ENCODE measurements at regions not wholly inside any gene's neighbourhood (a gene's known extent, or its start where the extent isn't known, plus 50 kb on each side); places are given as distances from the start of the nearest gene placed in this dataset.

DNA sequence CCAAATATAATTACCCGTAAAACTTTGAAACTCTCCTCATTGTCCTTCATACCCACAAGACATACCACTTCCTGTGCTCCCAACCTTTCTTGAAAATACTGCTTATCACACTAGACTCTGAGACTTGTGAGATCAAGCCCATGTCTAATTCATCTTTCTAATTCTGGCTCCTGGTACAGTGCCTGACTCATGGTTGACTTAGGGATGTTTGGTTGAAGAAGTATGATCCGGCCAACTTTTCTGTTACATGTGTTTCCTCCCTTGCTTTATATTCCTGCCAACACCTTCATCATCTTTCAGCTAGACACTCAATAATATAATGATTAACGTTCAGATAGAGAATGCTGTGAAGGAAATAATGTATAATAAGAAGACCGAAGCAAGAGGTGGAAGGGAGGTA is 58.2 kb downstream of the MEX3B start:
- Mint-ChIP-seq H3K27ac (no peak overlapping the region), H3K9me3 (peaks cover 11% of the 10 kb centered on the region), H3K27me3 (peaks cover 19% of the 10 kb centered on the region), H3K4me3 (no peak overlapping the region), H3K36me3 (ENCODE audit: low read depth) (no peaks in the 10 kb centered on the region), H3K4me1 (ENCODE audit: low read depth) (no peaks in the 10 kb centered on the region)
- no peak for DNase-seq

DNA sequence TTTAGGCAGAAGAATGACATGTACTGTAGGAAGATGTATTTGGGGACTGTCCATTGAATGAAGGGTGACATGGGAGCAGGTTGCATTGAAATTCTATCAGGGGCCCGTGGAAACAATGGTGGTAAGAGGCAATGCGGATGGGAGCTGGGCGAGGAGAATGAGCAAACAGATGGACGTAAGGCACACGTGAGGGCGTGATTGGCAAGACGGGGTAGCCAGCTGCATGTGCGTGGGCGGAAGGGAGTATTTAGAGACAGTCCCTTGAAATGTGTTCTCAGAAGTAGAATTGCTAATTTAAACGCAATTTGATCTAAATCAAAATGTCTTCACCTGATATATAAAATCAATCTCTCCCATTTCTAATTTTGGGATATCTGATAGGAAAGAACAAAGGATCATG is 62.3 kb downstream of the MEX3B start:
- H3K36me3 Mint-ChIP-seq (ENCODE audit: low read depth): no peaks in the 10 kb centered on the region
- no peak overlapping the region for H3K4me3 Mint-ChIP-seq
- no peak overlapping the region for H3K27ac Mint-ChIP-seq
- no peaks in the 10 kb centered on the region for H3K9me3 Mint-ChIP-seq
- no peaks in the 10 kb centered on the region for H3K4me1 Mint-ChIP-seq (ENCODE audit: low read depth)
- H3K27me3 Mint-ChIP-seq: peaks cover 10% of the 10 kb centered on the region
- DNase-seq: no peak

DNA sequence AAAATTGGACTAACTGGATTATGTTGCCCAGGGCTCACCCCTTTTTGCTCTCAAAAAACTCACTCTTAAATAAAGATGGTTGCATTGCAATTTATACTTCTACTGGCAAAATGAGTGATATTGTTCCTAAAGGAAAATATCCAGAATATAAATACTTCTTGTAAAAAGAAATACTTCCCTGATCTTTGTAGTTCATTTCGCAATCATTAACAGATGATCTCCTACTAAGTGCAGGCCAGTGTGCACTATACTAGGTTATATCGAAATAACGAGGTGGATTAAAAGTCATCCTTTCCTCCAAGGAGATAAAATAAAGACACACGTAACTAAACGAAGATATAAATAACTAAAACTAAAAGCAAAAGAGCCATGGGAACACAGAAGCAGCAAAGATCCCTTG is 63.0 kb downstream of the MEX3B start:
- H3K9me3 Mint-ChIP-seq: peaks cover 4% of the 10 kb centered on the region
- H3K27me3 Mint-ChIP-seq: peaks cover 5% of the 10 kb centered on the region
- no peaks in the 10 kb centered on the region for H3K4me1 Mint-ChIP-seq (ENCODE audit: low read depth)
- H3K36me3 Mint-ChIP-seq (ENCODE audit: low read depth): no peaks in the 10 kb centered on the region
- no peak for DNase-seq
- H3K4me3 Mint-ChIP-seq: no peak overlapping the region
- no peak overlapping the region for H3K27ac Mint-ChIP-seq

DNA sequence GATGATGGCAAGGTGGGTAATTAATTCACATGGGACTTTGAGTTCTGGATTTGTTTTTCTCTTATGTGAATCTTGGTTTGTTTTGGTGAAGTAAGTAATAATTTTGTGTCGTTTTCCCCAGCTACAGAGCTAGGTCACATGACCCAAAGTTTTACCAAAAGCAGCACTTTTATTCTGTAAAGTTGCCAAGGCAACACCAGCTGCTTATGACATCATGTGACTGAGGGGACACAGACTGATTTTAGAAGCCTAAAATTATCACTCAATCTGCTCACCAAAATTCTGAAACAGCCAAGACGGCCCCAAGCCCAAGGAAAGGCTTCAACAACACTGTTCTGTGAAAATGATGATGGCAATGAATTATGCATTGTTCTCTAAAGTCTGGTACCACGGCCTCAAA is 63.9 kb downstream of the MEX3B start:
- Mint-ChIP-seq H3K4me1 (ENCODE audit: low read depth) (no peaks in the 10 kb centered on the region), H3K9me3 (peaks cover 11% of the 10 kb centered on the region), H3K36me3 (ENCODE audit: low read depth) (no peaks in the 10 kb centered on the region), H3K27ac (no peak overlapping the region), H3K4me3 (no peak overlapping the region), H3K27me3 (no peaks in the 10 kb centered on the region)
- DNase-seq: no peak

DNA sequence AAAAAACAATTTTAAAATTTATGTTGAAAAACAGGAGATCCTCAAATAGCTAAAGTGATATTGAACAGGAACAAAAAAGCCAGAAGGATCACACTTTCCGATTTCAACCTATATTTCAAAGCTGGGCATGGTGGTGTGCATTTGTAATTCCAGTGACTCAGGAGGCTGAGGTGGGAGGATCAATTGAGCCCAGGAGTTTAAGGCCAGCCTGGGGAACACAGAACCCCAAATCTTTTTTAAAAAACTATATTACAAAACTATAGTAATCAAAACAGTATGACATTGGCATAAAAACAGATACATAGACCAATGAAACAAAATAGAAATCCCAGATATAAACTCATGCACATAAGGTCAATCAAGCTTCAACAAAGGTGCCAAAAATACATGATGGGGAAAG is 68.4 kb downstream of the MEX3B start:
- DNase-seq: no peak
- Mint-ChIP-seq H3K4me3 (no peak overlapping the region), H3K9me3 (peaks cover 24% of the 10 kb centered on the region), H3K27me3 (no peaks in the 10 kb centered on the region), H3K36me3 (ENCODE audit: low read depth) (no peaks in the 10 kb centered on the region), H3K27ac (no peak overlapping the region), H3K4me1 (ENCODE audit: low read depth) (no peaks in the 10 kb centered on the region)

DNA sequence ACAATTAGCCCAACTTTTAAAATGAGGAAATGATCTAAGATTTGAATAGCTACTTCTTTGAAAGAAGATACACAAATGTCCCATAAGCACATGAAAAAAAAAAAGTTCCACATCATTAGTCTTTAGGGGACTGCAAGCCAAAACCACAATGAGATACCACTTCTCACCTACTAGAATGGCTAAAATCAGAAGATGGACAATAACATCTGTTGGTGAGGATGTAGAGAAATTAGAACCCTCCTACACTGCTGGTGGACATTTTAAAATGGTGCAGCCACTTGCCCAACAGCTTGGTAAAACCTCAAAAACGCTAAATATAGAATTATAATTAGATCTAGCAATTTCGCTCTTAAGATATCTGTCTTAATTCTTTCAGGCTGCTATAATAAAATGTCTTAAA is 77.1 kb downstream of the MEX3B start:
- H3K4me3 Mint-ChIP-seq: no peak overlapping the region
- H3K27me3 Mint-ChIP-seq: peaks cover 10% of the 10 kb centered on the region
- H3K9me3 Mint-ChIP-seq: peaks cover 6% of the 10 kb centered on the region
- DNase-seq: no peak
- H3K36me3 Mint-ChIP-seq (ENCODE audit: low read depth): no peaks in the 10 kb centered on the region
- H3K27ac Mint-ChIP-seq: no peak overlapping the region
- no peaks in the 10 kb centered on the region for H3K4me1 Mint-ChIP-seq (ENCODE audit: low read depth)

DNA sequence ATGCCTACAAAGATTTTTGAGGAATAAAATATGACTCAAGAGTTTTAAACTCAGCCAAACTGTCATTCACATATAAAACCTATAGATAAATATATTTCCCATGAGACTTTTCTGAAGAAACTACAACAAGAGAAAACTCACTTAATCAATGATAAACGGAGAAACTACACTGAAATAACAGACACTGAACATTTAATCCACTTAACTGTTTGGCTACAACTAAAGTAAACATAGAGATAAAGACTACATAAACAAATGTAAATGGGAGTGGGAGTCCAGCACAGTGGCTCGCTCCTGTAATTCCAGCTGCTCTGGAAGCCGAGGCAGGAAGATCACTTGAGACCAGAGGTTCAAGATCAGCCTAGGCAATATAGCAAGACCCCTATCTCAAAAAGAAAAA is 79.2 kb downstream of the MEX3B start:
- Mint-ChIP-seq H3K36me3 (ENCODE audit: low read depth) (no peaks in the 10 kb centered on the region), H3K4me3 (no peak overlapping the region), H3K9me3 (no peaks in the 10 kb centered on the region), H3K27me3 (peaks cover 22% of the 10 kb centered on the region), H3K27ac (no peak overlapping the region), H3K4me1 (ENCODE audit: low read depth) (no peaks in the 10 kb centered on the region)
- DNase-seq: no peak

DNA sequence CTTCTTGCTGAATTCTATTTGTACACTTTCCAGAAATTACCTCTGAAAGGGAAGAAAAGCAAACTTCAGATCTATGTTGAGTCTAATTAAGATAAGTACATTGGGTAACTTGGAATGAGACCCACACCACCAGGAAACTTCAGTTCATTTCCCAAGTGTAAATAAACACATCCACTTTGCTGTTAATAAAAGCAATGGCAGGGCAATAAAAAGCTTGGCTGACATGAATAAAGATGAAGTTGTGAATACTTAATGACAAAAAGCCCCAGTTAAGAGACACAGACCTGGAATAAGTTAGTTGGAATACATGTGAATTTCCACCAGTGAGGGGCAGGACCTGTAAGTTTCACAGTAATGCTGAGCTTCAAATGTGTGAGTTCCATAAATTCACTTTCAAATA is 83.3 kb downstream of the MEX3B start:
- Mint-ChIP-seq H3K4me1 (ENCODE audit: low read depth) (no peaks in the 10 kb centered on the region), H3K9me3 (no peaks in the 10 kb centered on the region), H3K27ac (no peak overlapping the region), H3K36me3 (ENCODE audit: low read depth) (no peaks in the 10 kb centered on the region), H3K4me3 (no peak overlapping the region), H3K27me3 (peaks cover 22% of the 10 kb centered on the region)
- DNase-seq: no peak

DNA sequence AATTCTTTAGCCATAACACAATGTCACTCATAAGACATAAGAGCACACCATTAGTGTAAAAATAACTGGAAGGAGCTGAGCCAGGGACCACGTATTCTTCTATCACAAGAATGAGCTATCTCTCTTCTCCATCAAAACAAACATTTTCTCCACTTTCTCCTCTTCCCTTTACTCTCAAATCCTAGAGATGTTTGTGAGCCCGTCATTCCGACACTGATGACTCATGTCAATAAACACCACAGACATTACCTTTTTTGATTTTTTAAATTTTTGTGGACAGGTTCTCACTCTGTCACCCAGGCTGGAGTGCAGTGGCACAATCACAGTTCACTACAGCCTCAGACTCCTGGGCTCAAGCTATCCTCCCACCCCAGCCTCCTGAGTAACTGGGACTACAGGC is 86.6 kb downstream of the MEX3B start:
- no peak for DNase-seq
- no peak overlapping the region for H3K27ac Mint-ChIP-seq
- no peaks in the 10 kb centered on the region for H3K36me3 Mint-ChIP-seq (ENCODE audit: low read depth)
- no peaks in the 10 kb centered on the region for H3K9me3 Mint-ChIP-seq
- H3K4me3 Mint-ChIP-seq: no peak overlapping the region
- H3K27me3 Mint-ChIP-seq: peaks cover 15% of the 10 kb centered on the region
- H3K4me1 Mint-ChIP-seq (ENCODE audit: low read depth): no peaks in the 10 kb centered on the region

DNA sequence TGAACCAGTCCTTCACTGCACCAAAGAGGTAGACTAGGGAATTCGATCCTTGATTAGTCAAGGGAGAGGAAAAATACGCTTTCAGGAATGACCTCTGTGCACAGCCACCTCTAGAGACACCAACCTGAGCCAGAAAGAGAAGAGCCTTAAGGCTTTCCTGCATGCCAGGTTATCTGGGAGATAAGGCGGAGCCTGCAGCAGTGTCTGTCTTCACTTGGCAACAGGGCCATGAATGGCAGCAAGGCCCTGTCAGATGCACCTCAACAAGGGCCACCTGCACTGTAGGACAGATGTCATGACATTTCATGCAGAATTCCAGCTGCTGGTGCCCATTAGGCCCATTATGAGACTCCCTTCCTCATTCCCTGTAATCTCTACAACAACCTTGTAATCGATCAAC is 88.1 kb downstream of the MEX3B start:
- no peak for DNase-seq

DNA sequence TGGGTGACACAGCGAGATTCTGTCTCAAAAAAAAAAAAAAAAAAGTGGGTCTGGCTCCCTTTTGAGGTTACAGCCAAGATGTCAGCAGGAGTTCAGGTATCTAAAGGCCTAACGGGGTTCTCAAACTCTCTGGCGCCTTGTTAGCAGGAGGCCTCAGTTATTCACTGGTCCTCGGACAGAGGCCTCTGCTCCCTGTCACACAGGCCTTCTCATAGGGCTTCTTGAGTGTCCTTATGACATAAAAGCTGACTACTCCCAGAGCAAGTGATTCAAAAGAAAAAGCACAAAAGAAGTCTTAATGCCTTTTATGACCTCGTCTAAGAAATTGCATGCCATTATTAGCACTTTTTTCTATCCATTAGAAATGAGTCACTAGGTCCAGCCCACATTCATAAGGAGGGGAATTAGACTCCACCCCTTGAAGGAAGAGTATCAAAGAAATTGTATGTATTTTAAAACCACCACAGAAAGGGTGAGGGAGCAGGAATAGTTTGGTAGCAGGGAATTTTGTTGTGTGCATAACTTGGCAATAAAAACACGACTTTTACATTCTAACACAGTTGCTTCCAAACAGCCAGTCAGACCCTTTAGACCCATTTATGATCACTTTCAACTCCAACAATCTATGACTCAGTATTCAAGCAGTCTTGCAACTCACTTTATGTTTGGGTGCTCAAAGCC is 90.3 kb downstream of the MEX3B start:
- Mint-ChIP-seq H3K4me3 (no peak overlapping the region), H3K36me3 (ENCODE audit: low read depth) (no peaks in the 10 kb centered on the region), H3K27me3 (no peaks in the 10 kb centered on the region), H3K9me3 (no peaks in the 10 kb centered on the region), H3K4me1 (ENCODE audit: low read depth) (no peaks in the 10 kb centered on the region), H3K27ac (no peak overlapping the region)
- no peak for DNase-seq

More for the DNA sequence above, 88.1 kb downstream of the MEX3B start:
- Mint-ChIP-seq H3K27me3 (peaks cover 4% of the 10 kb centered on the region), H3K4me1 (ENCODE audit: low read depth) (no peaks in the 10 kb centered on the region), H3K9me3 (no peaks in the 10 kb centered on the region), H3K36me3 (ENCODE audit: low read depth) (no peaks in the 10 kb centered on the region), H3K27ac (no peak overlapping the region), H3K4me3 (no peak overlapping the region)

DNA sequence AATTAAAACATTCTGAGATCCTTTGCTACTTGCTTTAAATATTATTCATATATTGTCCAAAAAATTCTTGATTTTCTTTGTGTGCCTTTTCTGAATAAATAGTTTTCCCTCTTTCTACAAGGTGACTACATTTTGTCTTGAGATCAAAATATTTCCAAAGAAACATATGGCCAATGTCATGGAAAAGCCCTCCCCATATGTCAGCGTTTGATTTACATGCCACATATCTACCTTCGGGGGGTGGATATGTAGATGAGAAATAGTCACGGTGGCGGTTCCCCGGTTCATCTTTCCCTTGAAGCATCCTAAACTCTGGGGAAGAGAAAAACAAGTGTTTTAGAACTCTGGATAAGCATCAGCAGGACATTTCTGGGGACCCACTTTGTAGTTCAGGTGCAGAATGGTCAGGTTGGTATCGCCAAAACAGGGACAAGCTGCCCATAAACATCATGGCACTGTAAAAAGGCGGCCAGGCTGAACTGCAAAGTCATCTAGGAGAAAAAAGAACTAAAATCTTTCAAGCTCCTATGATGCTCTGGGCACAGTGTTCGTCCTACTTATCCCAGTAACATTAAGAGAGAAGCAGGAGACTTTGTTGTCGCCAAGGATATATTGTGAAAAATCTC is 91.5 kb downstream of the MEX3B start:
- no peaks in the 10 kb centered on the region for H3K36me3 Mint-ChIP-seq (ENCODE audit: low read depth)

DNA sequence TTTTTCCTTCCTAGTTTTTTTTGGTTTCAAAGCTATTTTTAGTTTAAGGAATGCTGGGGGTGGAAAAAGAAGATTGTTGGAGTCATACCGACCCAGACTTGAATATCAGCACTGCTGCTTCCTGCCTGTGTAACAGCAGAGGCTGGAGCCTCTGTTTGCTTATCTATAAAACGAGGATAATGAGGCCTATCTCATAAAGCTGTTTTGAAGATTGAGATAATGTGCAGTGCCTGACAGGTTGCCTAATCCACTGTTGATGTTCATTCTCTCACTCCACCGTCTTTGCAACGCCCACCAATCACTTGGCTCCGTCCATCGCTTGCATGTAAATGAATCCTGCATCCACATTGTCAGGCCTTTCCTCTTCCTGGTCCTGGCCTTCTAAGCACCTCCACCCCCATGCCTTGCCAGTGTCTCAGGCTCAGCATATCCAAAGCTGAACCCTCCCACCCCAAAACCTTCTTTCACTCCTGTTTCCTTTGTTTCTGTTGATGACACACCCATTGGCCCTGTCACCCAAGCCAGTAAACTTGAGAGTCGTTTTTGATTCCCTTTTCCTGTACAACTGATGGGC is 94.9 kb downstream of the MEX3B start:
- Mint-ChIP-seq H3K4me3 (no peak overlapping the region), H3K9me3 (no peaks in the 10 kb centered on the region), H3K27me3 (peaks cover 4% of the 10 kb centered on the region), H3K36me3 (ENCODE audit: low read depth) (no peaks in the 10 kb centered on the region), H3K27ac (no peak overlapping the region), H3K4me1 (ENCODE audit: low read depth) (peaks cover 4% of the 10 kb centered on the region)
- no peak for DNase-seq

More for the DNA sequence above, 91.5 kb downstream of the MEX3B start:
- Mint-ChIP-seq H3K27me3 (no peaks in the 10 kb centered on the region), H3K4me1 (ENCODE audit: low read depth) (no peaks in the 10 kb centered on the region), H3K4me3 (no peak overlapping the region), H3K27ac (no peak overlapping the region), H3K9me3 (no peaks in the 10 kb centered on the region)
- no peak for DNase-seq

DNA sequence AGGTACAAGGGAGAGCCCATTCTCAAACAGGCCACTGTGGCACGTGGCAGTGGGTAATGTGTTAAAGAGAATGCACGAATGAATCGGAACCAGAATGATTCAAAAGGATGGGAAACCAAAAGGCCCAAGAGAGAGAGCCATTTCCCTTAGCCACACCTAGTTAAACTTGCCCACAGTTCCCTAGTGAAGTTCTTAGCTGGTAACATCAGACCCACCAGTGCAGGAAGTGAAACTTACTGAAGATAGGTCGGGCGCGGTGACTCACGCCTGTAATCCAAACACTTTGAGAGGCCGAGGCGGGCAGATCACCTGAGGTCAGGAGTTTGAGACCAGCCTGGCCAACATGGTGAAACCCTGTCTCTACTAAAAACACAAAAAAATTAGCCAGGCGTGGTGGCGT is 97.1 kb downstream of the MEX3B start:
- DNase-seq: no peak
- Mint-ChIP-seq H3K36me3 (ENCODE audit: low read depth) (no peaks in the 10 kb centered on the region), H3K27ac (no peak overlapping the region), H3K9me3 (no peaks in the 10 kb centered on the region), H3K4me3 (no peak overlapping the region), H3K27me3 (peaks cover 6% of the 10 kb centered on the region), H3K4me1 (ENCODE audit: low read depth) (peaks cover 4% of the 10 kb centered on the region)

DNA sequence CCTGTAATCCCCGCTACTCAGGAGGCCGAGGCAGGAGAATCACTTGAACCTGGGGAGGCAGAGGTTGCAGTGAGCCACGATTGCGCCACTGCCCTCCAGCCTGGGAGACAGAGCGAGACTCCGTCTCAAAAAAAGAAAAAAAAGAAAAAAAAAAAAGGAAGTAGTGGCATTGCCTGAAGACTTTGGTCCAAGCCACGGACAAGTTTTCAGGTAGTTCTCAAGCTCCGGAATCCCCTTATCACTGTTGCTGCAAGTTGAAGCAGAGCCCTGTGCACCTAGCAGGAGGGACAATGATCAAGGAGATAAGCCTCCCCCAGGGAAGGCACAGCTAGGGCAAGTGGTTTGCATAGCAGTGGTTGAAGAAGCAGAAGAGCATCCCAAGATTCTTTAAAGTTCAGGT is 97.6 kb downstream of the MEX3B start:
- no peak overlapping the region for H3K27ac Mint-ChIP-seq
- H3K4me1 Mint-ChIP-seq (ENCODE audit: low read depth): peaks cover 4% of the 10 kb centered on the region
- DNase-seq: no peak
- no peaks in the 10 kb centered on the region for H3K9me3 Mint-ChIP-seq
- no peak overlapping the region for H3K4me3 Mint-ChIP-seq
- H3K36me3 Mint-ChIP-seq (ENCODE audit: low read depth): no peaks in the 10 kb centered on the region
- peaks cover 6% of the 10 kb centered on the region for H3K27me3 Mint-ChIP-seq
